GM12891 (cell line): ENCODE measurements at regions not wholly inside any gene's neighbourhood (a gene's known extent, or its start where the extent isn't known, plus 50 kb on each side); places are given as distances from the start of the nearest gene placed in this dataset.

Experiments used
- POLR2AphosphoS5 ChIP-seq: IDR thresholded peaks from 2 replicates; pipeline ENCODE4 v1.6.1; 2011; ENCODE audit warnings: low read depth, low read length, control low read depth
- TAF1 ChIP-seq: IDR thresholded peaks from 2 replicates; pipeline ENCODE4 v1.6.1; 2011; ENCODE audit warnings: low read depth, low read length, control low read depth

DNA sequence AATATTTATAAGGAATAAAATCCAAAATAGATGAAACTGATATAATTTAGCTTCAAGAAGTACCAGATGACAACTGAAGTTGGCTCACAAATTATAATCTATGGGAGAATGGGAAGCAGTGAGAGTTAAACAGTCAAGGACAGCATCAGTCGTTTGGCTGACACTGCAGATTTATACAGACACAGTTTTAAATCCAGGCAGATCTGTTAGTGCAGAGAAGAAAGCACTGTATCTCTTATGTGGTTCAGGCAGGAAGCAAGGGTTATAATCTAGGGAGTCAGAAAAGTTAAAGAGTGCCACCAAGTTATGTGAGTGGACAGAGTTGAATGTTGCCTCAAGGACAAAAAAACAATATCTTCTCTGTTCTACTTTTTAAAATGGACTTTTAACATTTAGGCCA lies 880.2 kb downstream of the TSN start:
- TF ChIP-seq POLR2AphosphoS5 (no peak), TAF1 (no peak)
